ENCODE measurements at regions not wholly inside any gene's neighbourhood (a gene's known extent, or its start where the extent isn't known, plus 50 kb on each side); places are given as distances from the start of the nearest gene placed in this dataset.

DNA sequence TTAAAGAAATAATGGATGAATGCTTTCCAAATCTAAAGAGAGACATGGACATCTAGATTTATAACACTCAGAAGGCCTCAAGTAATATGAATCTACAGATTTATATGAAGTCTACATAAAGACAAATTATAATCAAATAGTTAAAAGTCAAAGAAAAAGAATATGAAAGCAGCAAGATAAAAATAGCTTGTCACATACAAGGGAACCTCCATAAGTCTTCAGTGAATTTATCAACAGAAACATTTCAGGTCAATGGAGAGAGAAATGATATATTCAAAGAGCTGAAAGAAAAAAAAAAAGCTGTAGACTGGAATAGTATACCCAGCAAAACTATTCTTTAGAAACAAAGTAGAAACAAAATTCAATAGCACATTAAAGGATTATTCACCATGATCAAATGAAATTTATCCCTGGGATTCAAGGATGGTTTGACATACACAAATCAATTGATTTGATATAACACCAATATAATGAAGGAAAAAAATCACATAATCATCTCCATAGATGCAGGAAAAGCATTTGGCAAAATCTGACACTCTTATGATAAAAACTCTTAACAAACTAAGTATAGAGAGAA is 346.6 kb upstream of the PABPC4L start:
- Histone ChIP-seq H3K27ac (ENCODE audit: insufficient read depth, low read depth, low read length) (no peak overlapping the region), H4K20me1 (replicated peaks; ENCODE audit: control insufficient read depth, extremely low read depth, insufficient read depth, low read length) (no peaks in the 10 kb centered on the region), H3K36me3 (ENCODE audit: control insufficient read depth in 2 of 2, extremely low read depth in 1 of 2, insufficient read depth in 2 of 2, low read length in 2 of 2) (no peaks in the 10 kb centered on the region), H3K4me3 (replicated peaks in 1 of 3; ENCODE audit: insufficient read depth in 1 of 3, low read depth in 1 of 3, low read length in 3 of 3) (no peak overlapping the region), H3K79me2 (ENCODE audit: control insufficient read depth, insufficient read depth, low read length) (no peaks in the 10 kb centered on the region), H2AFZ (ENCODE audit: low read depth, low read length) (no peak overlapping the region), H3K27me3 (ENCODE audit: control insufficient read depth in 2 of 2, insufficient read depth in 2 of 2, low read length in 2 of 2) (no peaks in the 10 kb centered on the region), H3K9ac (replicated peaks; ENCODE audit: extremely low read depth, insufficient read depth, low read length) (no peak overlapping the region), H3K4me2 (ENCODE audit: insufficient read depth, low read length) (no peak overlapping the region), H3K9me1 (replicated peaks; ENCODE audit: control insufficient read depth, extremely low read depth, insufficient read depth, low read length) (no peaks in the 10 kb centered on the region), H3K4me1 (ENCODE audit: control insufficient read depth, extremely low read depth, insufficient read depth, low read length) (peaks cover 6% of the 10 kb centered on the region), H3K9me3 (replicated peaks; ENCODE audit: control insufficient read depth, insufficient read depth, low read length) (no peaks in the 10 kb centered on the region)
- CTCF ChIA-PET = no interaction called here
- no TSS peak for BruUV-seq (replicated peaks)
- intact Hi-C loops (cut with micrococcal nuclease) (no loop called here), dilution Hi-C loops (cut with MboI; ENCODE audit: extremely low pct_ligation_motif_present, low sequenced_read_pairs) (no loop called here)
- TF ChIP-seq MYC (IDR thresholded peaks at IDR 0.05; ENCODE audit: low read depth, low read length) (no peak), FOS (IDR thresholded peaks at IDR 0.05; ENCODE audit: borderline replicate concordance, insufficient read depth, low read length) (no peak)
- POLR2A ChIA-PET = no interaction called here
- DNase-seq (ENCODE audit: low read depth, low spot score) (no peak), FAIRE-seq (no peak)

DNA sequence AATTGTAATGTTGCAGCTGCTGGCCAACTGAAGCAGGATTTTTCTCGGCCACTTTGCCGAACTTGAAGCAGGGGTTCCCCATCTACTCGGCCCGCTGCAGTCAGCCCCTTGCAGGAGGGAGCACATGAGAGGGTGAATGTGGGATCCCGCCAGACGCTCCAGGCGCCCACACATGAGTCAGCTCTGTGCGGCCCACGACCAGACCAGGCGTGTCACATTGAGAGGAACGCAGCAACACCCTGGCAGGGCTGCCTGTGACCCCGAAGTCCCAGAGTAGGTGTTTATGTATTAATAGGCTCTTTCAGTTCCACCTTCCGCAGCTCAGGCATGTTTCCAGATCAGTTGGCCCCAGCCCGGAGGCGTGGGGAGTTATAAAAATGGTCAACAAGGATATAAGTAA is 344.7 kb upstream of the PABPC4L start:
- DNase-seq (ENCODE audit: low read depth, low spot score) = no peak
- CTCF ChIA-PET = interaction anchor here (1.0 kb wide), 1 partner anchor 9 kb away, joined by 3 read pairs; no protein-coding TSS in a partner anchor
- POLR2A ChIA-PET = no interaction called here
- TF ChIP-seq, protein P1, sequence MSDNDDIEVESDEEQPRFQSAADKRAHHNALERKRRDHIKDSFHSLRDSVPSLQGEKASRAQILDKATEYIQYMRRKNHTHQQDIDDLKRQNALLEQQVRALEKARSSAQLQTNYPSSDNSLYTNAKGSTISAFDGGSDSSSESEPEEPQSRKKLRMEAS (IDR thresholded peaks at IDR 0.05; ENCODE audit: insufficient read depth, insufficient read length) = no peak
- TF ChIP-seq MYC (IDR thresholded peaks at IDR 0.05; ENCODE audit: low read depth, low read length) (no peak), FOS (IDR thresholded peaks at IDR 0.05; ENCODE audit: borderline replicate concordance, insufficient read depth, low read length) (no peak), GATA2 (IDR thresholded peaks at IDR 0.05; ENCODE audit: insufficient read depth, insufficient read length, low read depth, low read length) (no peak), POLR2A (IDR thresholded peaks at IDR 0.05; ENCODE audit: low read depth, low read length) (no peak), POLR2AphosphoS5 (IDR thresholded peaks at IDR 0.05; ENCODE audit: insufficient read depth, low read depth, low read length) (no peak), JUN (IDR thresholded peaks at IDR 0.05; ENCODE audit: borderline replicate concordance, insufficient read depth, insufficient read length, low read depth) (no peak), EZH2 (IDR thresholded peaks at IDR 0.05; ENCODE audit: borderline replicate concordance, low read depth, low read length, severe bottlenecking) (no peak)
- TF ChIP-seq, protein P2, sequence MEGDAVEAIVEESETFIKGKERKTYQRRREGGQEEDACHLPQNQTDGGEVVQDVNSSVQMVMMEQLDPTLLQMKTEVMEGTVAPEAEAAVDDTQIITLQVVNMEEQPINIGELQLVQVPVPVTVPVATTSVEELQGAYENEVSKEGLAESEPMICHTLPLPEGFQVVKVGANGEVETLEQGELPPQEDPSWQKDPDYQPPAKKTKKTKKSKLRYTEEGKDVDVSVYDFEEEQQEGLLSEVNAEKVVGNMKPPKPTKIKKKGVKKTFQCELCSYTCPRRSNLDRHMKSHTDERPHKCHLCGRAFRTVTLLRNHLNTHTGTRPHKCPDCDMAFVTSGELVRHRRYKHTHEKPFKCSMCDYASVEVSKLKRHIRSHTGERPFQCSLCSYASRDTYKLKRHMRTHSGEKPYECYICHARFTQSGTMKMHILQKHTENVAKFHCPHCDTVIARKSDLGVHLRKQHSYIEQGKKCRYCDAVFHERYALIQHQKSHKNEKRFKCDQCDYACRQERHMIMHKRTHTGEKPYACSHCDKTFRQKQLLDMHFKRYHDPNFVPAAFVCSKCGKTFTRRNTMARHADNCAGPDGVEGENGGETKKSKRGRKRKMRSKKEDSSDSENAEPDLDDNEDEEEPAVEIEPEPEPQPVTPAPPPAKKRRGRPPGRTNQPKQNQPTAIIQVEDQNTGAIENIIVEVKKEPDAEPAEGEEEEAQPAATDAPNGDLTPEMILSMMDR (IDR thresholded peaks at IDR 0.05; ENCODE audit: extremely low read depth in 1 of 2, insufficient read depth in 1 of 2, low read depth in 1 of 2, low read length in 2 of 2) = no peak
- dilution Hi-C loops (cut with MboI; ENCODE audit: extremely low pct_ligation_motif_present, low sequenced_read_pairs) (no loop called here), intact Hi-C loops (cut with micrococcal nuclease) (no loop called here)
- H3K4me2 ChIP-seq (ENCODE audit: insufficient read depth, low read length) = no peak overlapping the region
- peaks cover 6% of the 10 kb centered on the region for H3K4me1 ChIP-seq (ENCODE audit: control insufficient read depth, extremely low read depth, insufficient read depth, low read length)
- H3K9me3 ChIP-seq (replicated peaks; ENCODE audit: control insufficient read depth, insufficient read depth, low read length) = no peaks in the 10 kb centered on the region
- H3K27ac ChIP-seq (ENCODE audit: insufficient read depth, low read depth, low read length) = no peak overlapping the region
- H3K9ac ChIP-seq (replicated peaks; ENCODE audit: extremely low read depth, insufficient read depth, low read length) = no peak overlapping the region
- BruUV-seq (replicated peaks) = no TSS peak
- no peaks in the 10 kb centered on the region for H3K27me3 ChIP-seq (ENCODE audit: control insufficient read depth in 2 of 2, insufficient read depth in 2 of 2, low read length in 2 of 2)
- no peaks in the 10 kb centered on the region for H3K79me2 ChIP-seq (ENCODE audit: control insufficient read depth, insufficient read depth, low read length)
- H2AFZ ChIP-seq (ENCODE audit: low read depth, low read length) = no peak overlapping the region
- FAIRE-seq = no peak
- H3K4me3 ChIP-seq (replicated peaks in 1 of 3; ENCODE audit: insufficient read depth in 1 of 3, low read depth in 1 of 3, low read length in 3 of 3) = no peak overlapping the region
- no peaks in the 10 kb centered on the region for H3K36me3 ChIP-seq (ENCODE audit: control insufficient read depth in 2 of 2, extremely low read depth in 1 of 2, insufficient read depth in 2 of 2, low read length in 2 of 2)
- no peaks in the 10 kb centered on the region for H3K9me1 ChIP-seq (replicated peaks; ENCODE audit: control insufficient read depth, extremely low read depth, insufficient read depth, low read length)
- H4K20me1 ChIP-seq (replicated peaks; ENCODE audit: control insufficient read depth, extremely low read depth, insufficient read depth, low read length) = no peaks in the 10 kb centered on the region
